ENCODE measurements at regions not wholly inside any gene's neighbourhood (a gene's known extent, or its start where the extent isn't known, plus 50 kb on each side); places are given as distances from the start of the nearest gene placed in this dataset.

DNA sequence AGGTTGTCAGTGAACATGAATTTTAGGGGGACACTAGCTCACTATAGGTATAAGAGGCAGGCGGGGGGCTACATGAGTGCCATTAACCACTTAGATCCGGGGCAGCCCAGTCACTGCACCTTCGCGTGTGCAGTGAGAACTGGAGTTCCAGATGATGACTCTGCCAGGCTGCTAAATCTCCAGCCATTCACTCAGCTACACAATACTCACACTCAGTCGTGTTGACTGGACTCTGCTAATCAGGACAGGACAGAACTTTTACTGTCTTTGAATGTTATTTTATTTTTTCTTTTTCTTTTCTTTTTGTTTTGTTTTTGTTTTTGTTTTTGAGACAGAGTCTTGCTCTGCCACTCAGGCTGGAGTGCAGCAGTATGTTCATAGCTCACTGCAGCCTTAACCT is 465.6 kb downstream of the AACS start:
- no peaks in the 10 kb centered on the region for H3K36me3 ChIP-seq (ENCODE audit: control insufficient read depth in 4 of 4, insufficient read depth in 4 of 4, low read length in 4 of 4)
- no peak overlapping the region for H3K4me3 ChIP-seq
- DNase-seq (no peak), ATAC-seq (ENCODE audit: insufficient read depth, low FRiP score) (no peak)
- no peaks in the 10 kb centered on the region for H3K9me3 ChIP-seq (ENCODE audit: control insufficient read depth in 4 of 4, insufficient read depth in 3 of 4, low read length in 3 of 4)
- 61 to 79% methylated on average over 5 of the region's 5 CpGs for WGBS, 2 donors
- no peak overlapping the region for H3K9ac ChIP-seq (ENCODE audit: insufficient read depth in 1 of 2, low read length in 2 of 2)
- H3K4me1 ChIP-seq (ENCODE audit: control insufficient read depth in 5 of 5, insufficient read depth in 5 of 5, low read length in 5 of 5) = no peaks in the 10 kb centered on the region
- no peak for TF ChIP-seq CTCF (IDR thresholded peaks at IDR 0.05; ENCODE audit: control extremely low read depth, extremely low read depth)
- H3K27ac ChIP-seq (ENCODE audit: low read depth in 1 of 2, low read length in 1 of 2) = no peak overlapping the region
- peaks cover 0 to 4% (median 0%) of the 10 kb centered on the region in 3 donors for H3K27me3 ChIP-seq (ENCODE audit: control insufficient read depth in 3 of 3, insufficient read depth in 3 of 3, low read length in 2 of 3)

- WGBS, 2 donors = 82 to 85% methylated on average over 7 of the region's 7 CpGs
- peaks cover 0 to 4% (median 0%) of the 10 kb centered on the region in 3 donors for H3K27me3 ChIP-seq (ENCODE audit: control insufficient read depth in 3 of 3, insufficient read depth in 3 of 3, low read length in 2 of 3)
- H3K27ac ChIP-seq (ENCODE audit: low read depth in 1 of 2, low read length in 1 of 2) = no peak overlapping the region
- DNase-seq (no peak), ATAC-seq (ENCODE audit: insufficient read depth, low FRiP score) (no peak)
- H3K4me1 ChIP-seq (ENCODE audit: control insufficient read depth in 5 of 5, insufficient read depth in 5 of 5, low read length in 5 of 5) = no peaks in the 10 kb centered on the region
- no peak overlapping the region for H3K4me3 ChIP-seq
- TF ChIP-seq CTCF (IDR thresholded peaks at IDR 0.05; ENCODE audit: control extremely low read depth, extremely low read depth) = no peak
- no peak overlapping the region for H3K9ac ChIP-seq (ENCODE audit: insufficient read depth in 1 of 2, low read length in 2 of 2)
- H3K9me3 ChIP-seq (ENCODE audit: control insufficient read depth in 4 of 4, insufficient read depth in 3 of 4, low read length in 3 of 4) = no peaks in the 10 kb centered on the region
- no peaks in the 10 kb centered on the region for H3K36me3 ChIP-seq (ENCODE audit: control insufficient read depth in 4 of 4, insufficient read depth in 4 of 4, low read length in 4 of 4)
These were observed 466.3 kb downstream of the AACS start for GRCh38 chr12:125531574-125531973.

DNA sequence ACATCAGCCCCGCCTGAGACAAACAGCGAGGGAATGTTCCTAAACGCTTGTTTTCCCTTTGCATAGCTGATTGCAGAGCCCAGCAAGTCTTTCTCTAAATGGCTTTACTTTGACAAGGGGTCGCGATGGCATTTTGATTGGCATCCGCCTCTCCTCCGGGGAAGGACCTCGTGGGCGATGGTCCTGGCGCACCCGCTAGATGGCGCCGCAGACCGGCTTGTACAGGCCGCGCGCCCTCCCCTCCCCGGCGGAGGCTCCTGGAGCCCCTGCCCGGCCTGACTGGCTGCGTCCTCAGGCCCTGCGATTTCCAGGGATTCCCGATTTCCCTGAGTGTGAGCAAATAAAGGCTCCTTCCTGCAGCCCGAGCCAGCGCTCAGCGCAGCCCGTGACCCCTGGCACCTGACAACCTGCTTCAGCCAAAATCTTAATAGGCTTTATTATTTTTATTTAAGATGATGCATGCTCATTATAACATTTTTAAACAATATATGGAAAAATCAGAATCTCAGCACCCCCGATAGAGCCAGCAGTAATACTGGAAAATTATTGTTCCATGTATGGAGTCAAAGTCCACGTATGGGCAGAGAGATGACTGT is 468.3 kb downstream of the AACS start:
- no peak for TF ChIP-seq CTCF (IDR thresholded peaks at IDR 0.05; ENCODE audit: control extremely low read depth, extremely low read depth)
- Histone ChIP-seq H3K4me1 (ENCODE audit: control insufficient read depth in 5 of 5, insufficient read depth in 5 of 5, low read length in 5 of 5) (no peaks in the 10 kb centered on the region), H3K36me3 (ENCODE audit: control insufficient read depth in 4 of 4, insufficient read depth in 4 of 4, low read length in 4 of 4) (no peaks in the 10 kb centered on the region), H3K27ac (ENCODE audit: low read depth in 1 of 2, low read length in 1 of 2) (no peak overlapping the region), H3K27me3 (ENCODE audit: control insufficient read depth in 3 of 3, insufficient read depth in 3 of 3, low read length in 2 of 3) (peaks cover 0 to 4% (median 0%) of the 10 kb centered on the region in 3 donors), H3K4me3 (no peak overlapping the region), H3K9ac (ENCODE audit: insufficient read depth in 1 of 2, low read length in 2 of 2) (no peak overlapping the region), H3K9me3 (ENCODE audit: control insufficient read depth in 4 of 4, insufficient read depth in 3 of 4, low read length in 3 of 4) (no peaks in the 10 kb centered on the region)
- ATAC-seq (ENCODE audit: insufficient read depth, low FRiP score) (no peak), DNase-seq (peak; percentile 1 to 42 (median 16))
- WGBS, 2 donors = 8 to 9% methylated on average over 28 to 29 of the region's 29 CpGs
